Esophagus muscularis mucosa (tissue), 4 donors: ENCODE measurements at regions not wholly inside any gene's neighbourhood (a gene's known extent, or its start where the extent isn't known, plus 50 kb on each side); places are given as distances from the start of the nearest gene placed in this dataset.

ENCODE experiments used
- DNase-seq: peaks from one replicate; pipeline ENCODE4 v3.0.0-alpha.2; 2017; ENCODE audit errors: extremely low spot score
- H3K27ac ChIP-seq, 4 donors: fragments of 200-600 bp; sonication (generic); replicated peaks in 1 of 4; 1 replicate in 3 of 4; 2 replicates in 1 of 4; pipeline ENCODE4 v1.5.1; 2016 to 2019; ENCODE audit warnings: mild to moderate bottlenecking in 1 of 4
- H3K27me3 ChIP-seq, 4 donors: fragments of 200-600 bp; sonication (generic); one replicate each; pipeline versions ENCODE4 v1.5.1 to v1.6.0; 2016 to 2019
- H3K36me3 ChIP-seq, 4 donors: fragments of 200-600 bp; sonication (generic); one replicate each; pipeline ENCODE4 v1.5.1; 2016 to 2019
- H3K4me1 ChIP-seq, 4 donors: fragments of 200-600 bp; sonication (generic); one replicate each; pipeline ENCODE4 v1.5.1; 2016 to 2019
- H3K4me3 ChIP-seq, 4 donors: fragments of 200-600 bp; sonication (generic); 1 replicate in 2 of 4; 2 replicates in 2 of 4; pipeline ENCODE4 v1.5.1; 2016 to 2019; ENCODE audit warnings: mild to moderate bottlenecking in 4 of 4, moderate library complexity in 1 of 4
- H3K9me3 ChIP-seq, 4 donors: fragments of 200-600 bp; sonication (generic); 1 replicate in 3 of 4; 2 replicates in 1 of 4; pipeline ENCODE4 v1.5.1; 2016 to 2019
- CTCF ChIP-seq, 3 experiments: fragments of 200-600 bp in 2 of 3; fragments of 450-650 bp in 1 of 3; sonication (generic) in 2 of 3; IDR thresholded peaks; one replicate each; pipeline ENCODE4 v1.5.1; 2017 to 2019; ENCODE audit warnings: antibody characterized with exemption in 3 of 3, mild to moderate bottlenecking in 2 of 3, moderate library complexity in 1 of 3
- EP300 ChIP-seq: sonication (generic); formaldehyde crosslinking; IDR thresholded peaks from one replicate; pipeline ENCODE4 v1.6.1; 2017; ENCODE audit warnings: antibody characterized with exemption
- POLR2A ChIP-seq: fragments of 450-650 bp; IDR thresholded peaks from one replicate; pipeline ENCODE4 v1.6.1; 2017; ENCODE audit warnings: antibody characterized with exemption, moderate library complexity, mild to moderate bottlenecking, low read depth
- POLR2AphosphoS5 ChIP-seq, 2 donors: sonication (generic); formaldehyde crosslinking; IDR thresholded peaks; one replicate each; pipeline ENCODE4 v1.6.1; 2017; ENCODE audit warnings: antibody characterized with exemption in 2 of 2
- WGBS: methylation state at CpG from one replicate; pipeline ENCODE4 v1.1.5; 2018; 5-methylcytosine and 5-hydroxymethylcytosine counted together
- intact Hi-C: fragments of 100-400 bp; cut with DNase I; formaldehyde crosslinking; loops from one replicate; pipeline ENCODE4 v1.15.1; 2023

GRCh38 chr11:23283666-23284065 is 423.4 kb upstream of the CCDC179 start:
- Histone ChIP-seq H3K36me3 (no peaks in the 10 kb centered on the region), H3K4me1 (no peaks in the 10 kb centered on the region), H3K27me3 (no peaks in the 10 kb centered on the region), H3K9me3 (no peaks in the 10 kb centered on the region), H3K4me3 (no peak overlapping the region), H3K27ac (no peak overlapping the region)
- no peak for DNase-seq
- WGBS, result 88% methylated on average over 1 of the region's 1 CpG
- TF ChIP-seq EP300 (no peak), POLR2AphosphoS5 (IDR thresholded peaks at IDR 0.05) (no peak), CTCF (IDR thresholded peaks at IDR 0.05) (no peak), POLR2A (no peak)
- intact Hi-C loops, result no loop called here

DNA sequence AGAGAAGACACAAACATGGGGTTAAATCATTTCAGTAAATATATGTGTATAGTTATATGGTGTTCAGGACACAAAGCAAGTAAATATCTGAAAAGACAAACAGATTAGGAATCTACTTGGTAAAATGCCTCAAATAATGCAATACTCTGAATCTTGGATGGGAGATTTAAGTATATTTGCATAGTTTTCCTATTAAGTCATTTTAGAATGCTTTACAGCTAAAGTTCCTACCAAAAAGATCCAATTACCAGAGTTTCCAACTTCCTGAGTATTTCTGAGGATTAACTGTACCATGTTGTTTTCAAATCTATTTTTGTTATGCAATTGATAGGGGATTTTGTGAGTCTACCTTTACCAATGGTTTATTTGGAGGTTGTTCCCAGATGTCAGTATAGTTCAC is 424.4 kb upstream of the CCDC179 start:
- Histone ChIP-seq H3K27me3 (no peaks in the 10 kb centered on the region), H3K9me3 (no peaks in the 10 kb centered on the region), H3K36me3 (no peaks in the 10 kb centered on the region), H3K4me1 (no peaks in the 10 kb centered on the region), H3K4me3 (no peak overlapping the region), H3K27ac (no peak overlapping the region)
- DNase-seq, result no peak
- intact Hi-C loops, result no loop called here
- TF ChIP-seq POLR2A (no peak), CTCF (IDR thresholded peaks at IDR 0.05) (no peak), EP300 (no peak), POLR2AphosphoS5 (IDR thresholded peaks at IDR 0.05) (no peak)

- TF ChIP-seq POLR2A (no peak), POLR2AphosphoS5 (IDR thresholded peaks at IDR 0.05) (no peak), EP300 (no peak), CTCF (IDR thresholded peaks at IDR 0.05) (no peak)
- DNase-seq, result no peak
- Histone ChIP-seq H3K27me3 (no peaks in the 10 kb centered on the region), H3K27ac (no peak overlapping the region), H3K9me3 (no peaks in the 10 kb centered on the region), H3K36me3 (no peaks in the 10 kb centered on the region), H3K4me1 (no peaks in the 10 kb centered on the region), H3K4me3 (no peak overlapping the region)
- 96% methylated on average over 1 of the region's 1 CpG for WGBS
- intact Hi-C loops, result no loop called here
Measured at GRCh38 chr11:23288003-23288783, 427.9 kb upstream of the CCDC179 start.

GRCh38 chr11:23295241-23295640 is 435.0 kb upstream of the CCDC179 start:
- H3K4me1 ChIP-seq, result no peaks in the 10 kb centered on the region
- 69% methylated on average over 2 of the region's 2 CpGs for WGBS

More at GRCh38 chr11:23295241-23295640, 435.0 kb upstream of the CCDC179 start:
- no peak for DNase-seq
- no peak overlapping the region for H3K4me3 ChIP-seq
- no peak overlapping the region for H3K27ac ChIP-seq
- no peaks in the 10 kb centered on the region for H3K27me3 ChIP-seq
- H3K36me3 ChIP-seq, result no peaks in the 10 kb centered on the region
- H3K9me3 ChIP-seq, result no peaks in the 10 kb centered on the region
- TF ChIP-seq POLR2A (no peak), CTCF (IDR thresholded peaks at IDR 0.05) (no peak), POLR2AphosphoS5 (IDR thresholded peaks at IDR 0.05) (no peak), EP300 (no peak)
- intact Hi-C loops, result no loop called here
